Neuronal stem cell (in vitro differentiated cells): ENCODE measurements at regions not wholly inside any gene's neighbourhood (a gene's known extent, or its start where the extent isn't known, plus 50 kb on each side); places are given as distances from the start of the nearest gene placed in this dataset.

Experiments used
- DNase-seq: peaks from one replicate; pipeline ENCODE4 v3.0.0-alpha.2; 2013; ENCODE audit warnings: low spot score
- H2AFZ ChIP-seq: one replicate; pipeline ENCODE4 v1.6.1; 2013; ENCODE audit warnings: mild to moderate bottlenecking, low read length, inconsistent platforms
- H2AK5ac ChIP-seq: 2 replicates; pipeline ENCODE4 v1.6.1; 2013; ENCODE audit warnings: low read depth, mild to moderate bottlenecking, inconsistent platforms, low read length, moderate library complexity, mixed read lengths
- H2BK120ac ChIP-seq: 2 replicates; pipeline ENCODE4 v1.6.1; 2013; ENCODE audit warnings: low read depth, mild to moderate bottlenecking, inconsistent platforms, low read length, moderate library complexity, mixed read lengths
- H2BK12ac ChIP-seq: one replicate; pipeline ENCODE4 v1.6.1; 2013; ENCODE audit warnings: low read length, inconsistent platforms
- H2BK15ac ChIP-seq: 2 replicates; pipeline ENCODE4 v1.6.1; 2013; ENCODE audit warnings: mild to moderate bottlenecking, low read length, inconsistent platforms, mixed read lengths
- H2BK5ac ChIP-seq: one replicate; pipeline ENCODE4 v1.6.1; 2013; ENCODE audit warnings: inconsistent platforms, mild to moderate bottlenecking, low read length, moderate library complexity
- H3K14ac ChIP-seq: one replicate; pipeline ENCODE4 v1.6.1; 2013; ENCODE audit warnings: low read length, inconsistent platforms
- H3K18ac ChIP-seq: 2 replicates; pipeline ENCODE4 v1.6.1; 2013; ENCODE audit warnings: low read length, inconsistent platforms
- H3K23ac ChIP-seq: 2 replicates; pipeline ENCODE4 v1.6.1; 2013; ENCODE audit warnings: low read depth, mild to moderate bottlenecking, mixed read lengths, low read length, inconsistent platforms; ENCODE audit not compliant: poor library complexity
- H3K27ac ChIP-seq: replicated peaks from 3 replicates; pipeline ENCODE4 v1.5.1; 2013; ENCODE audit warnings: low read length, inconsistent platforms
- H3K27me3 ChIP-seq, 3 experiments: 2 replicates each; pipeline ENCODE4 v1.6.1; 2013; ENCODE audit warnings: low read length in 3 of 3, mild to moderate bottlenecking in 2 of 3, inconsistent platforms in 1 of 3, low read depth in 1 of 3, mixed read lengths in 1 of 3, moderate library complexity in 1 of 3; ENCODE audit not compliant: control insufficient read depth in 3 of 3, insufficient read depth in 3 of 3
- H3K36me3 ChIP-seq, 2 donors: replicated peaks in 1 of 2; 2 replicates each; pipeline ENCODE4 v1.6.1; 2013; ENCODE audit warnings: low read length in 2 of 2; ENCODE audit not compliant: control insufficient read depth in 2 of 2, insufficient read depth in 2 of 2
- H3K4ac ChIP-seq: 2 replicates; pipeline ENCODE4 v1.6.1; 2013; ENCODE audit warnings: inconsistent platforms, mild to moderate bottlenecking, low read length, moderate library complexity
- H3K4me1 ChIP-seq, 2 donors: 1 replicate in 1 of 2; 2 replicates in 1 of 2; pipeline ENCODE4 v1.6.1; 2013; ENCODE audit warnings: low read length in 2 of 2, low read depth in 1 of 2; ENCODE audit not compliant: control insufficient read depth in 2 of 2, insufficient read depth in 1 of 2
- H3K4me2 ChIP-seq: one replicate; pipeline ENCODE4 v1.6.1; 2013; ENCODE audit warnings: mild to moderate bottlenecking, low read length, inconsistent platforms; ENCODE audit not compliant: insufficient read depth, poor library complexity, severe bottlenecking
- H3K4me3 ChIP-seq, 2 donors: 2 replicates each; pipeline ENCODE4 v1.5.1; 2013; ENCODE audit warnings: low read length in 2 of 2, mild to moderate bottlenecking in 2 of 2, inconsistent platforms in 1 of 2, moderate library complexity in 1 of 2
- H3K79me1 ChIP-seq: one replicate; pipeline ENCODE4 v1.6.1; 2013; ENCODE audit warnings: low read depth, mild to moderate bottlenecking, inconsistent platforms, low read length, moderate library complexity
- H3K9ac ChIP-seq: one replicate; pipeline ENCODE4 v1.6.1; 2013; ENCODE audit warnings: mild to moderate bottlenecking, low read depth, low read length, inconsistent platforms; ENCODE audit not compliant: poor library complexity
- H3K9me3 ChIP-seq, 2 donors: replicated peaks in 1 of 2; 2 replicates each; pipeline versions ENCODE3 to v1.6.1; 2013; ENCODE audit warnings: low read length in 2 of 2, mild to moderate bottlenecking in 2 of 2, inconsistent platforms in 1 of 2, low read depth in 1 of 2, mixed read lengths in 1 of 2, moderate library complexity in 1 of 2; ENCODE audit not compliant: control insufficient read depth in 2 of 2, insufficient read depth in 1 of 2
- H4K8ac ChIP-seq: one replicate; pipeline ENCODE4 v1.6.1; 2013; ENCODE audit warnings: low read depth, mild to moderate bottlenecking, inconsistent platforms, low read length, moderate library complexity
- H4K91ac ChIP-seq: one replicate; pipeline ENCODE4 v1.6.1; 2013; ENCODE audit warnings: low read length, low read depth, mild to moderate bottlenecking, inconsistent platforms; ENCODE audit not compliant: poor library complexity
- WGBS, 2 donors: extraction: QIAGEN DNeasy Blood & Tissue Kit; methylation state at CpG; one replicate each; pipeline ENCODE4 v1.1.7; 2013; ENCODE audit warnings: missing lambda C conversion rate in 2 of 2, mixed read lengths in 1 of 2; ENCODE audit not compliant: insufficient read length in 2 of 2, insufficient replicate concordance in 1 of 2; ENCODE audit errors: extremely low coverage in 2 of 2; 5-methylcytosine and 5-hydroxymethylcytosine counted together

DNA sequence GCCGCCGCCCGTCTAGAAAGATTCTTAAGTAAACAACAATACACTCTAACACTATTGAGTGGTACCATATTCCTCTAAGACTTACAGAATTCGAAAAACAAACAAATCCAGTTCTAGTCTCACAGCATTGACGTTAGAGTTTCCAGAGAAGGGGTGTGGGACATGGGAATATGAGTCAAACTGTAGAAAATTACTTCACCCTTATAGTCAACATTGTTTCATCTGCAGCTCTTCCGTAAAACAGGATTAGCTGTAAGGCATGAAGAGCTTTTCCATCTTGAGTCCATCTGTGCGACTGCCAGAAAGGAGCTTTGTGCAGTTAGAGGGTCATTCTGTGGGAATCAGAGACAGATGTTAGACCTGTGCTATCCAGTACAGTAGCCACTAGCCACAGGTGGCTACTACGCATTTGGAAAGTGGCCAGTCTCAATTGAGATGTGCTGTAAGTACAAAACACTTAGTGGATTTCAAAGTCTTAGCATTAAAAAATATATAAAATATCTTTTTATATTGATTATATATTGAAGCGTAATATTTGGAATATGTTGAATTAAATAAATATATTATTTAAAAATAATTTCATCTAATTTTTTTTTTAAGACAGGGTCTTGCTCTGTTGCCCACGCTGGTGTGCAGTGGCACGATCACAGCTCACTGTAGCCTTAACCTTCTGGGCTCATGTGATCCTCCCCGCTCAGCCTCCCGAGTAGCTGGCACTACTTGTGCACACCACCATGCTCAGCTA lies 79.8 kb upstream of the MPP7 start:
- no peak overlapping the region for H3K4me3 ChIP-seq
- no peak overlapping the region for H2AK5ac ChIP-seq
- H3K18ac ChIP-seq: no peak overlapping the region
- WGBS, 2 donors: no CpG with 5 or more reads among the region's 13 CpGs
- H3K23ac ChIP-seq: no peak overlapping the region
- H3K9me3 ChIP-seq: no peaks in the 10 kb centered on the region
- no peaks in the 10 kb centered on the region for H3K79me1 ChIP-seq
- H3K4me2 ChIP-seq: no peak overlapping the region
- no peak overlapping the region for H2BK5ac ChIP-seq
- no peak overlapping the region for H3K4ac ChIP-seq
- no peak overlapping the region for H3K27ac ChIP-seq
- H4K8ac ChIP-seq: no peak overlapping the region
- peak overlapping the region; percentile 67 for H2AFZ ChIP-seq
- no peak overlapping the region for H4K91ac ChIP-seq
- no peak overlapping the region for H2BK12ac ChIP-seq
- no peak overlapping the region for H3K14ac ChIP-seq
- no peak overlapping the region for H2BK120ac ChIP-seq
- no peak overlapping the region for H3K9ac ChIP-seq
- no peaks in the 10 kb centered on the region for H3K36me3 ChIP-seq
- DNase-seq: no peak
- no peak overlapping the region for H2BK15ac ChIP-seq
- H3K27me3 ChIP-seq: no peaks in the 10 kb centered on the region
- peaks cover 2 to 7% of the 10 kb centered on the region in 2 donors for H3K4me1 ChIP-seq

DNA sequence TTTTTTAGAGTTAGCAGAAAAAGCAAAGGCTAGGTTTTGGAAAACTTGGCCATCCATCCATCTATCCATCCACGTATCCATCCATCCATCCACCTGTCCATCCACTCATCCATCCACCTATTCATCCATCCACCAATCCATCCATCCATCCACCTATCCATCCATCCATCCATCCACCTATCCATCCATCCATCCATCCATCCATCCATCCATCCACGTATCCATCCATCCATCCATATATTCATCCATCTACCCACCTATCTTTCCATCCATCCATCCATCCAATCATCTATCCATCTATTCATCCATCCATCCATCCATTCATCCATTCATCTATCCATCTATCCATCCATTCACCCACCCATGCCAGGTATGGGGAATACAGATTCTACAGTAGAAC lies 81.7 kb upstream of the MPP7 start:
- no peak overlapping the region for H3K23ac ChIP-seq
- WGBS, 2 donors: 100% methylated on average over 1 of the region's 2 CpGs; no CpG with 5 or more reads in 1 of the 2 donors
- peaks cover 2 to 7% of the 10 kb centered on the region in 2 donors for H3K4me1 ChIP-seq

DNA sequence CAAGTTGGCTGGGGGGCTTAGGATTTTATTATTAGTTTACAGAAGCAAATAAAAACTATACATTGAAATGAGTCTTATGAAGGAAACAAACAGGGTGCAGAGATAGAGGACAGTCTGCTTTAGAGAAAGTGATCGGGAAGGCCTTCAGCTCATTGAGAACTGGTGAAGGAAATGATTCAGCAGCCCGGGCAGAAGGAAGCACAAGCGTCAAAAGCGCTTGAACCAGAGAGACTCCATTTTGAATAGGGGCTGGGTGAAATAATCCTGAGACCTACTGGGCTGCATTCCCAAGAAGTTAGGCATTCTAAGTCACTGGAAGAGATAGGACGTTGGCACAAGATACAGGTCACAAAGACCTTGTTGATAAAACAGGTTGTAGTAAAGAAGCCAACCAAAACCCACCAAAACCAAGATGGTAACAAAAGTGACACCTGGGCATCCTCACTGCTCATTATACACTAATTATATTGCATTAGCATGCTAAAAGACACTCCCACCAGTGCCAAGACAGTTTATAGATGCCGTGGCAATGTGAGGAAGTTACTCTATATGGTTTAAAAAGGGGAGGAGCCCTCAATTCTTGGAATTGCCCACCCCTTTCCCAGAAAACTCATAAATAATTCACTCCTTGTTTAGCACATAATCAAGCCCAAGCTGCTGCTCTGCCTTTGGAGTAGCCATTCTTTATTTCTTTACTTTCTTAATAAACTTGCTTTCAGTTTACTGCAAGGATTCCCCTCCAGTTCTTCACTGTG lies 83.1 kb upstream of the MPP7 start:
- H3K4me2 ChIP-seq: no peak overlapping the region
- no peak overlapping the region for H3K23ac ChIP-seq
- peaks cover 2 to 7% of the 10 kb centered on the region in 2 donors for H3K4me1 ChIP-seq
- no peak overlapping the region for H3K4ac ChIP-seq
- H4K8ac ChIP-seq: no peak overlapping the region
- DNase-seq: no peak
- no peak overlapping the region for H3K18ac ChIP-seq
- no peak overlapping the region for H3K27ac ChIP-seq
- H2AFZ ChIP-seq: peak overlapping the region; percentile 83
- H2BK5ac ChIP-seq: no peak overlapping the region
- no peak overlapping the region for H2AK5ac ChIP-seq
- no peak overlapping the region for H3K9ac ChIP-seq
- no peak overlapping the region for H2BK12ac ChIP-seq
- H3K79me1 ChIP-seq: no peaks in the 10 kb centered on the region
- H4K91ac ChIP-seq: no peak overlapping the region
- no CpG with 5 or more reads among the region's 6 CpGs for WGBS, 2 donors
- H3K9me3 ChIP-seq: no peaks in the 10 kb centered on the region
- no peaks in the 10 kb centered on the region for H3K36me3 ChIP-seq
- H3K27me3 ChIP-seq: no peaks in the 10 kb centered on the region
- no peak overlapping the region for H2BK15ac ChIP-seq
- H2BK120ac ChIP-seq: no peak overlapping the region
- H3K14ac ChIP-seq: no peak overlapping the region
- peak overlapping the region in 1 of 2 donors; percentile 19 for H3K4me3 ChIP-seq

More for the DNA sequence above, 81.7 kb upstream of the MPP7 start:
- Histone ChIP-seq H3K79me1 (no peaks in the 10 kb centered on the region), H2BK120ac (no peak overlapping the region), H2BK5ac (no peak overlapping the region), H3K9me3 (no peaks in the 10 kb centered on the region), H3K4ac (no peak overlapping the region), H2BK15ac (no peak overlapping the region), H3K27ac (no peak overlapping the region), H4K8ac (no peak overlapping the region), H3K4me3 (no peak overlapping the region), H3K36me3 (no peaks in the 10 kb centered on the region), H2BK12ac (no peak overlapping the region), H3K27me3 (no peaks in the 10 kb centered on the region), H2AK5ac (no peak overlapping the region), H3K9ac (no peak overlapping the region), H3K4me2 (no peak overlapping the region), H3K14ac (no peak overlapping the region), H3K18ac (no peak overlapping the region), H2AFZ (no peak overlapping the region), H4K91ac (no peak overlapping the region)
- no peak for DNase-seq

DNA sequence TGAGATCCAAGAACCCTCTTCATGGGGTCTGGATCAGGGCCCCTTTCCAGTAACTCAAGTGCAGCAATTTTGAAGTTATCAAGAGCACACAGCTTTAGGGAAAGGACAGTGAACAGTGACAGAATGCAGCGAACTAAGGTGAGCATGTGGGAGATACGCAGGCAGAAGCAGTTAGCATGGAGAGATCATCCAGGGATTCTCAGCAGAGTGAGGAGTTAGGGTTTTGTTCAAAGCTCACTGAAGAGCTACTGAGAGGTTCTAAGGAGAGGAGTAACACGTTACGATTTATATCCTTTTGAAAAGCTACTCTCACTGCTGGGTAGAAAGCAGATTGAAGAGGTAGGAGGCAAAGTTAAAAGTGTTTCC lies 83.6 kb upstream of the MPP7 start:
- Histone ChIP-seq H3K36me3 (no peaks in the 10 kb centered on the region), H4K91ac (no peak overlapping the region), H3K9ac (no peak overlapping the region), H3K4me1 (peaks cover 2 to 7% of the 10 kb centered on the region in 2 donors), H3K4ac (no peak overlapping the region), H3K4me3 (peak overlapping the region in 1 of 2 donors; percentile 19), H3K14ac (no peak overlapping the region), H3K18ac (no peak overlapping the region), H2BK120ac (no peak overlapping the region), H2BK5ac (no peak overlapping the region), H3K23ac (no peak overlapping the region), H2BK15ac (no peak overlapping the region), H2AFZ (peak overlapping the region; percentile 83), H3K27ac (no peak overlapping the region), H2AK5ac (no peak overlapping the region), H2BK12ac (no peak overlapping the region), H3K4me2 (no peak overlapping the region), H3K9me3 (no peaks in the 10 kb centered on the region), H3K79me1 (no peaks in the 10 kb centered on the region), H4K8ac (no peak overlapping the region), H3K27me3 (no peaks in the 10 kb centered on the region)
- no CpG with 5 or more reads among the region's 4 CpGs for WGBS, 2 donors
- no peak for DNase-seq
